ENCODE measurements at regions not wholly inside any gene's neighbourhood (a gene's known extent, or its start where the extent isn't known, plus 50 kb on each side); places are given as distances from the start of the nearest gene placed in this dataset.
"Not testable (repeated sequence)": the region's sequence is repeated elsewhere in the genome, so short reads cannot be mapped to it uniquely, and the experiment has no call there.

- Histone ChIP-seq H3K36me3 (ENCODE audit: insufficient read depth, low read length) (no peaks in the 10 kb centered on the region), H4K20me1 (ENCODE audit: insufficient read depth) (no peaks in the 10 kb centered on the region), H3K4me3 (ENCODE audit: low read length) (no peak overlapping the region), H3K79me2 (replicated peaks; ENCODE audit: insufficient read depth, low read length) (no peaks in the 10 kb centered on the region), H3K9me2 (ENCODE audit: insufficient read depth, low read length) (no peaks in the 10 kb centered on the region), H3K27me3 (ENCODE audit: insufficient read depth, low read depth, low read length) (no peaks in the 10 kb centered on the region), H3K27ac (ENCODE audit: low read length) (no peak overlapping the region), H3F3A (ENCODE audit: insufficient read depth, low read length, poor library complexity, severe bottlenecking) (no peaks in the 10 kb centered on the region), H3K4me2 (ENCODE audit: low read length) (no peak overlapping the region), H2AFZ (ENCODE audit: low read depth, low read length) (no peak overlapping the region), H3K9ac (ENCODE audit: low read length) (no peak overlapping the region), H3K9me3 (ENCODE audit: low read length) (no peaks in the 10 kb centered on the region)
- TF ChIP-seq MXI1 (conservative IDR thresholded peaks at IDR 0.05; ENCODE audit: poor library complexity, severe bottlenecking) (no peak), TAF1 (IDR thresholded peaks at IDR 0.05; ENCODE audit: low read depth) (no peak), REST (IDR thresholded peaks at IDR 0.05; ENCODE audit: borderline replicate concordance) (no peak), RAD21 (conservative IDR thresholded peaks at IDR 0.05) (no peak), SMC3 (conservative IDR thresholded peaks at IDR 0.05; ENCODE audit: poor library complexity) (no peak), EP300 (conservative IDR thresholded peaks at IDR 0.05; ENCODE audit: poor library complexity, severe bottlenecking) (no peak), CTCF (IDR thresholded peaks at IDR 0.05; ENCODE audit: poor library complexity, severe bottlenecking) (no peak), POLR2AphosphoS5 (IDR thresholded peaks at IDR 0.05) (no peak), EZH2 (IDR thresholded peaks at IDR 0.05; ENCODE audit: borderline replicate concordance, insufficient read depth, low read length, poor library complexity, severe bottlenecking) (no peak)
Measured at GRCh38 chr13:42380420-42381164, 108.6 kb downstream of the AKAP11 start.

GRCh38 chr13:42381165-42381425 is 109.1 kb downstream of the AKAP11 start:
- H3K79me2 ChIP-seq (replicated peaks; ENCODE audit: insufficient read depth, low read length): no peaks in the 10 kb centered on the region
- no peaks in the 10 kb centered on the region for H3K9me2 ChIP-seq (ENCODE audit: insufficient read depth, low read length)
- no peak overlapping the region for H2AFZ ChIP-seq (ENCODE audit: low read depth, low read length)
- H3F3A ChIP-seq (ENCODE audit: insufficient read depth, low read length, poor library complexity, severe bottlenecking): no peaks in the 10 kb centered on the region
- H3K9me3 ChIP-seq (ENCODE audit: low read length): no peaks in the 10 kb centered on the region
- no peak overlapping the region for H3K27ac ChIP-seq (ENCODE audit: low read length)
- H3K27me3 ChIP-seq (ENCODE audit: insufficient read depth, low read depth, low read length): no peaks in the 10 kb centered on the region
- H3K4me3 ChIP-seq (ENCODE audit: low read length): no peak overlapping the region
- H4K20me1 ChIP-seq (ENCODE audit: insufficient read depth): no peaks in the 10 kb centered on the region
- H3K9ac ChIP-seq (ENCODE audit: low read length): no peak overlapping the region
- no peak overlapping the region for H3K4me2 ChIP-seq (ENCODE audit: low read length)
- no peaks in the 10 kb centered on the region for H3K36me3 ChIP-seq (ENCODE audit: insufficient read depth, low read length)
- no peak for TF ChIP-seq EZH2 (IDR thresholded peaks at IDR 0.05; ENCODE audit: borderline replicate concordance, insufficient read depth, low read length, poor library complexity, severe bottlenecking)
- TF ChIP-seq RAD21 (conservative IDR thresholded peaks at IDR 0.05): no peak
- TF ChIP-seq CTCF (IDR thresholded peaks at IDR 0.05; ENCODE audit: poor library complexity, severe bottlenecking): no peak
- no peak for TF ChIP-seq TAF1 (IDR thresholded peaks at IDR 0.05; ENCODE audit: low read depth)
- TF ChIP-seq POLR2AphosphoS5 (IDR thresholded peaks at IDR 0.05): no peak
- TF ChIP-seq MXI1 (conservative IDR thresholded peaks at IDR 0.05; ENCODE audit: poor library complexity, severe bottlenecking): no peak
- no peak for TF ChIP-seq REST (IDR thresholded peaks at IDR 0.05; ENCODE audit: borderline replicate concordance)
- TF ChIP-seq SMC3 (conservative IDR thresholded peaks at IDR 0.05; ENCODE audit: poor library complexity): no peak
- TF ChIP-seq EP300 (conservative IDR thresholded peaks at IDR 0.05; ENCODE audit: poor library complexity, severe bottlenecking): no peak

GRCh38 chr13:42381426-42381825 is 109.5 kb downstream of the AKAP11 start:
- H3K4me3 ChIP-seq (ENCODE audit: low read length); H3K9me2 ChIP-seq (ENCODE audit: insufficient read depth, low read length); H3K4me2 ChIP-seq (ENCODE audit: low read length); H2AFZ ChIP-seq (ENCODE audit: low read depth, low read length); H3K9me3 ChIP-seq (ENCODE audit: low read length); H3F3A ChIP-seq (ENCODE audit: insufficient read depth, low read length, poor library complexity, severe bottlenecking); H3K79me2 ChIP-seq (replicated peaks; ENCODE audit: insufficient read depth, low read length); H3K36me3 ChIP-seq (ENCODE audit: insufficient read depth, low read length); H4K20me1 ChIP-seq (ENCODE audit: insufficient read depth); H3K9ac ChIP-seq (ENCODE audit: low read length); H3K27me3 ChIP-seq (ENCODE audit: insufficient read depth, low read depth, low read length); H3K27ac ChIP-seq (ENCODE audit: low read length): not testable (repeated sequence)

All from neural cell (in vitro differentiated cells).